IMR-90 (cell line): ENCODE measurements at regions not wholly inside any gene's neighbourhood (a gene's known extent, or its start where the extent isn't known, plus 50 kb on each side); places are given as distances from the start of the nearest gene placed in this dataset.
"Not testable (repeated sequence)": the region's sequence is repeated elsewhere in the genome, so short reads cannot be mapped to it uniquely, and the experiment has no call there.

Experiments
- ATAC-seq: fragments of 200-7000 bp; cut with Tn5 transposase; 2 replicates; pipeline ENCODE4 v1.9.1; 2020; ENCODE audit warnings: low read depth, mild to moderate bottlenecking, moderate library complexity
- BruUV-seq: library from RNA; stranded (reverse); fragments of 400-500 nt; replicated peaks from 2 replicates; lab custom pipeline; 2021; lab: Mats Ljungman, UMichigan
- CTCF ChIA-PET: fragments of 300-600 bp; formaldehyde crosslinking; extraction: SDS; loops from one replicate; lab custom pipeline; 2021; ENCODE audit warnings: antibody characterized with exemption; lab: Yijun Ruan, JAX
- POLR2A ChIA-PET: fragments of 300-600 bp; sonication (Branson Sonifier 250); formaldehyde crosslinking; loops from one replicate; lab custom pipeline; 2022; ENCODE audit warnings: antibody characterized with exemption; ENCODE audit not compliant: unreplicated experiment; lab: Charles Lee
- DNase-seq: peaks from one replicate; pipeline ENCODE4 v3.0.0; 2013
- H2AFZ ChIP-seq: replicated peaks from 2 replicates; pipeline ENCODE3; 2013; ENCODE audit warnings: low read length, mild to moderate bottlenecking; ENCODE audit not compliant: poor library complexity
- H2AK5ac ChIP-seq: 2 replicates; pipeline ENCODE4 v1.6.1; 2013; ENCODE audit warnings: low read depth, low read length, inconsistent platforms
- H2AK9ac ChIP-seq: replicated peaks from 2 replicates; pipeline ENCODE3; 2013; ENCODE audit warnings: mild to moderate bottlenecking, low read depth, low read length, moderate library complexity; ENCODE audit not compliant: poor library complexity
- H2BK120ac ChIP-seq: 2 replicates; pipeline ENCODE4 v1.6.1; 2013; ENCODE audit warnings: low read depth, low read length, inconsistent platforms
- H2BK15ac ChIP-seq: 3 replicates; pipeline ENCODE4 v1.6.1; 2013; ENCODE audit warnings: low read depth, low read length, inconsistent platforms
- H2BK20ac ChIP-seq: 2 replicates; pipeline ENCODE4 v1.6.1; 2013; ENCODE audit warnings: low read depth, mild to moderate bottlenecking, inconsistent platforms, low read length, moderate library complexity
- H2BK5ac ChIP-seq: 2 replicates; pipeline ENCODE4 v1.6.1; 2013; ENCODE audit warnings: mild to moderate bottlenecking, low read depth, low read length, inconsistent platforms; ENCODE audit not compliant: poor library complexity, severe bottlenecking
- H3K14ac ChIP-seq: replicated peaks from 2 replicates; pipeline ENCODE4 v1.6.1; 2013; ENCODE audit warnings: low read depth, low read length, inconsistent platforms
- H3K18ac ChIP-seq: 2 replicates; pipeline ENCODE4 v1.6.1; 2013; ENCODE audit warnings: low read depth, low read length, control low read depth
- H3K23ac ChIP-seq: 2 replicates; pipeline ENCODE4 v1.6.1; 2013; ENCODE audit warnings: low read depth, low read length, inconsistent platforms
- H3K27ac ChIP-seq: 2 replicates; pipeline ENCODE4 v1.5.1; 2013; ENCODE audit warnings: mild to moderate bottlenecking, control low read depth, low read length; ENCODE audit not compliant: insufficient read depth
- H3K27me3 ChIP-seq: 2 replicates; pipeline ENCODE4 v1.6.1; 2013; ENCODE audit warnings: low read length; ENCODE audit not compliant: control insufficient read depth, insufficient read depth
- H3K36me3 ChIP-seq: 2 replicates; pipeline ENCODE4 v1.6.1; 2013; ENCODE audit warnings: low read length, mixed read lengths; ENCODE audit not compliant: control insufficient read depth, insufficient read depth
- H3K4ac ChIP-seq: 2 replicates; pipeline ENCODE4 v1.6.1; 2013; ENCODE audit warnings: low read depth, low read length, inconsistent platforms
- H3K4me1 ChIP-seq: 2 replicates; pipeline ENCODE4 v1.6.1; 2013; ENCODE audit warnings: low read length, mixed read lengths; ENCODE audit not compliant: control insufficient read depth, insufficient read depth
- H3K4me2 ChIP-seq: 2 replicates; pipeline ENCODE4 v1.6.1; 2013; ENCODE audit warnings: low read depth, mild to moderate bottlenecking, control low read depth, low read length, moderate library complexity
- H3K4me3 ChIP-seq: 2 replicates; pipeline ENCODE4 v1.5.1; 2013; ENCODE audit warnings: low read depth, mild to moderate bottlenecking, control low read depth, low read length, moderate library complexity; ENCODE audit not compliant: insufficient read depth
- H3K56ac ChIP-seq: 2 replicates; pipeline ENCODE4 v1.6.1; 2013; ENCODE audit warnings: low read length, inconsistent platforms; ENCODE audit not compliant: insufficient read depth; ENCODE audit errors: extremely low read depth
- H3K79me1 ChIP-seq, 2 experiments: 2 replicates each; pipeline ENCODE4 v1.6.1; 2013; ENCODE audit warnings: low read length in 2 of 2, inconsistent platforms in 1 of 2, low read depth in 1 of 2
- H3K9ac ChIP-seq: 2 replicates; pipeline ENCODE4 v1.6.1; 2013; ENCODE audit warnings: low read depth, low read length, control low read depth
- H3K9me1 ChIP-seq: 2 replicates; pipeline ENCODE4 v1.6.1; 2013; ENCODE audit warnings: low read length, inconsistent platforms; ENCODE audit not compliant: insufficient read depth
- H3K9me3 ChIP-seq: 2 replicates; pipeline ENCODE4 v1.6.1; 2013; ENCODE audit warnings: low read length; ENCODE audit not compliant: control insufficient read depth, insufficient read depth
- H4K20me1 ChIP-seq: 2 replicates; pipeline ENCODE4 v1.6.1; 2013; ENCODE audit warnings: low read length, inconsistent platforms; ENCODE audit not compliant: insufficient read depth
- H4K5ac ChIP-seq: 2 replicates; pipeline ENCODE4 v1.6.1; 2013; ENCODE audit warnings: mild to moderate bottlenecking, low read depth, low read length, control low read depth
- H4K8ac ChIP-seq, 2 experiments: 2 replicates each; pipeline ENCODE4 v1.6.1; 2013; ENCODE audit warnings: low read depth in 2 of 2, low read length in 2 of 2, control low read depth in 1 of 2, inconsistent platforms in 1 of 2
- H4K91ac ChIP-seq: 2 replicates; pipeline ENCODE4 v1.6.1; 2013; ENCODE audit warnings: low read depth, low read length, inconsistent platforms; ENCODE audit not compliant: insufficient read depth
- CEBPB ChIP-seq: IDR thresholded peaks from 2 replicates; pipeline ENCODE4 v1.6.1; 2012; ENCODE audit warnings: low read depth, low read length, improper control_type of control experiment
- FOS ChIP-seq: fragments of 150-350 bp; IDR thresholded peaks from 2 replicates; pipeline ENCODE4 v1.6.1; 2016; ENCODE audit warnings: low read depth, low read length
- WGBS, 2 experiments: methylation state at CpG; one replicate each; pipeline versions ENCODE4 v1.1.5 to v1.1.7; 2013; ENCODE audit warnings: missing lambda C conversion rate in 2 of 2; ENCODE audit not compliant: insufficient read length in 1 of 2; ENCODE audit errors: extremely low coverage in 2 of 2; 5-methylcytosine and 5-hydroxymethylcytosine counted together
- dilution Hi-C: fragments of 300-500 bp; cut with HindIII; formaldehyde crosslinking; loops from one replicate; pipeline ENCODE4 v1.14.3; 2018; ENCODE audit warnings: low sequenced_read_pairs; ENCODE audit not compliant: unreplicated experiment
- in situ Hi-C: fragments of 300-500 bp; cut with MboI; formaldehyde crosslinking; loops from 3 replicates; pipeline ENCODE4 v1.14.3; 2019; ENCODE audit warnings: low sequenced_read_pairs, inconsistent platforms, mixed read lengths
- intact Hi-C: fragments of 100-400 bp; cut with micrococcal nuclease; formaldehyde crosslinking; loops from 2 replicates; pipeline ENCODE4 v1.10.0; 2022

GRCh38 chr7:76118253-76119036, 70.5 kb downstream of the MDH2 start:
- H2BK15ac ChIP-seq, H2AK5ac ChIP-seq, H3K9ac ChIP-seq, POLR2A ChIA-PET, BruUV-seq, H4K91ac ChIP-seq, H3K9me3 ChIP-seq, H3K4me1 ChIP-seq, H3K4ac ChIP-seq, H2AK9ac ChIP-seq, intact Hi-C loops, H2BK20ac ChIP-seq, H3K18ac ChIP-seq, H3K36me3 ChIP-seq, H3K56ac ChIP-seq, H2BK5ac ChIP-seq, H4K20me1 ChIP-seq, H3K9me1 ChIP-seq, H3K23ac ChIP-seq, H4K5ac ChIP-seq, H3K79me1 ChIP-seq, H2AFZ ChIP-seq, in situ Hi-C loops, H3K27ac ChIP-seq, dilution Hi-C loops, H2BK120ac ChIP-seq, H3K14ac ChIP-seq, H3K4me3 ChIP-seq, H3K27me3 ChIP-seq, H4K8ac ChIP-seq: not testable (repeated sequence)
- peak; percentile 46 for ATAC-seq
- TF ChIP-seq FOS (peak; percentile 41; the same call in 1 of the 2 replicates), CEBPB (peak; percentile 16; the same call in 1 of the 2 replicates)
- 100% methylated on average over 1 of the region's 8 CpGs; no CpG with 5 or more reads in 1 of the 2 experiments for WGBS, 2 experiments
- H3K4me2 ChIP-seq: peak overlapping the region; percentile 5; the same call in 1 of the 2 replicates
- CTCF ChIA-PET: interaction anchor here (0.7 kb wide), 1 partner anchor 12 kb away, joined by 3 read pairs; no protein-coding TSS in a partner anchor
- DNase-seq: peak; percentile 12
